Thyroid gland (tissue), 4 donors: ENCODE measurements at regions not wholly inside any gene's neighbourhood (a gene's known extent, or its start where the extent isn't known, plus 50 kb on each side); places are given as distances from the start of the nearest gene placed in this dataset.

Source experiments
- DNase-seq, 2 donors: peaks; one replicate each; pipeline ENCODE4 v3.0.0-alpha.2; 2019
- H3K27ac ChIP-seq, 3 donors: fragments of 200-600 bp; sonication (generic); 1 replicate in 2 of 3; 2 replicates in 1 of 3; pipeline ENCODE4 v1.5.1; 2016 to 2019; ENCODE audit warnings: mild to moderate bottlenecking in 1 of 3, moderate library complexity in 1 of 3
- H3K27me3 ChIP-seq: fragments of 200-600 bp; sonication (generic); one replicate; pipeline ENCODE4 v1.5.1; 2019
- H3K36me3 ChIP-seq, 2 donors: fragments of 200-600 bp; sonication (generic); one replicate each; pipeline ENCODE4 v1.5.1; 2016 to 2019
- H3K4me1 ChIP-seq, 2 donors: fragments of 200-600 bp; sonication (generic); one replicate each; pipeline ENCODE4 v1.5.1; 2017 to 2019
- H3K4me3 ChIP-seq, 3 donors: fragments of 200-600 bp; sonication (generic); replicated peaks in 1 of 3; 1 replicate in 2 of 3; 2 replicates in 1 of 3; pipeline ENCODE4 v1.5.1; 2016; ENCODE audit warnings: mild to moderate bottlenecking in 1 of 3
- H3K9me3 ChIP-seq: fragments of 200-600 bp; sonication (generic); one replicate; pipeline ENCODE4 v1.5.1; 2017
- POLR2A ChIP-seq, 2 donors: fragments of 450-650 bp; IDR thresholded peaks; one replicate each; pipeline ENCODE4 v1.6.1; 2017; ENCODE audit warnings: antibody characterized with exemption in 2 of 2, mild to moderate bottlenecking in 2 of 2, moderate library complexity in 1 of 2
- WGBS, 2 donors: methylation state at CpG; one replicate each; pipeline ENCODE4 v1.1.5; 2017; 5-methylcytosine and 5-hydroxymethylcytosine counted together
- intact Hi-C: fragments of 100-400 bp; cut with DNase I; formaldehyde crosslinking; loops from one replicate; pipeline ENCODE4 v1.15.1; 2023
- TF ChIP-seq, protein P1 (sequence below), 6 experiments: fragments of 200-600 bp in 3 of 6; fragments of 450-650 bp in 3 of 6; sonication (generic) in 3 of 6; IDR thresholded peaks; one replicate each; pipeline ENCODE4 v1.5.1; 2016 to 2019; ENCODE audit warnings: antibody characterized with exemption in 6 of 6, mild to moderate bottlenecking in 2 of 6, inconsistent platforms in 1 of 6, moderate library complexity in 1 of 6

DNA sequence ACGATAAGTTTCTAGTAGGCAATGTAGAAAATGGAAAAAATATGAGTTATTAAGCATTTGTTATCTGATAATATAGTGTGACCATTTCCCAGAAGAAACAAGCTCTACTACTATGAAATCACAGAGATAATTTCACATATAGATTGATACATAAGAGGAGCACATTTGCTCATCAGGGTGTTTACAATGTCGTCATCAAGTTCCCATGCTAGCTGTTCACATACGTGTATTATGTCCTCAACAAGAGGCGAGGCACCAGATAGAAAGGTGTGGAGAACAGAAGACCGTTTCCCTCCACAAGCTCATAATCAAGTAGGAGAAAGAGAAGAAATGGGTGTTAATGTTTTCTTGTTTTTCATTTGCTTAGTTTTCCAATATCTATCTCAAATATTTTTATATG is 326.1 kb upstream of the ARID1B start:
- no peak overlapping the region for H3K4me3 ChIP-seq
- no peak for TF ChIP-seq POLR2A (IDR thresholded peaks at IDR 0.05)
- TF ChIP-seq, protein P1, sequence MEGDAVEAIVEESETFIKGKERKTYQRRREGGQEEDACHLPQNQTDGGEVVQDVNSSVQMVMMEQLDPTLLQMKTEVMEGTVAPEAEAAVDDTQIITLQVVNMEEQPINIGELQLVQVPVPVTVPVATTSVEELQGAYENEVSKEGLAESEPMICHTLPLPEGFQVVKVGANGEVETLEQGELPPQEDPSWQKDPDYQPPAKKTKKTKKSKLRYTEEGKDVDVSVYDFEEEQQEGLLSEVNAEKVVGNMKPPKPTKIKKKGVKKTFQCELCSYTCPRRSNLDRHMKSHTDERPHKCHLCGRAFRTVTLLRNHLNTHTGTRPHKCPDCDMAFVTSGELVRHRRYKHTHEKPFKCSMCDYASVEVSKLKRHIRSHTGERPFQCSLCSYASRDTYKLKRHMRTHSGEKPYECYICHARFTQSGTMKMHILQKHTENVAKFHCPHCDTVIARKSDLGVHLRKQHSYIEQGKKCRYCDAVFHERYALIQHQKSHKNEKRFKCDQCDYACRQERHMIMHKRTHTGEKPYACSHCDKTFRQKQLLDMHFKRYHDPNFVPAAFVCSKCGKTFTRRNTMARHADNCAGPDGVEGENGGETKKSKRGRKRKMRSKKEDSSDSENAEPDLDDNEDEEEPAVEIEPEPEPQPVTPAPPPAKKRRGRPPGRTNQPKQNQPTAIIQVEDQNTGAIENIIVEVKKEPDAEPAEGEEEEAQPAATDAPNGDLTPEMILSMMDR (IDR thresholded peaks at IDR 0.05): no peak
- H3K27ac ChIP-seq: no peak overlapping the region
- 85 to 97% methylated on average over 5 of the region's 5 CpGs for WGBS, 2 donors
- peaks cover 6 to 8% of the 10 kb centered on the region in 2 donors for H3K4me1 ChIP-seq
- H3K36me3 ChIP-seq: no peaks in the 10 kb centered on the region
- DNase-seq: no peak
- H3K9me3 ChIP-seq: no peaks in the 10 kb centered on the region
- H3K27me3 ChIP-seq: no peaks in the 10 kb centered on the region
- intact Hi-C loops: no loop called here

DNA sequence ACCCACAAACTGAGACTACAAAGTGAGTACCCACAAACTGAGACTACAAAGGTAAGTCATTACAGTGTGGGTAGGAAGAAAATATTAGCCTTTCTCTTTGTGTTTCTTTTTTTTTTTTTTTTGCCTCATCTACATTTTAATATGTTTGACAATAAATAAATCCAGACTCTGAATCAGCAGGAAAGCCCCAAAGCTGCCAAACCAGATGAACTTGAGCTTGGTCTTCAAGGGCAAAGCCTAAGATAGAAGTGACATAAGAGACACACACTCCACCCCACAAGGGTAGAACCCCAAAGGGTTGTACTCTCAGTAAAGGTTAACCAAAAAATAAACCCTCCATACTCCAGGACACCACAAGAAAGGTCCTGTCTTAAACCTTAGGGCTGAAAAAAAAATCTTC is 326.8 kb upstream of the ARID1B start:
- DNase-seq: no peak
- Histone ChIP-seq H3K27ac (no peak overlapping the region), H3K9me3 (no peaks in the 10 kb centered on the region), H3K4me3 (no peak overlapping the region), H3K36me3 (no peaks in the 10 kb centered on the region), H3K4me1 (peaks cover 6 to 8% of the 10 kb centered on the region in 2 donors), H3K27me3 (no peaks in the 10 kb centered on the region)
- no peak for TF ChIP-seq POLR2A (IDR thresholded peaks at IDR 0.05)
- TF ChIP-seq, protein P1 (IDR thresholded peaks at IDR 0.05): no peak
- intact Hi-C loops: no loop called here

DNA sequence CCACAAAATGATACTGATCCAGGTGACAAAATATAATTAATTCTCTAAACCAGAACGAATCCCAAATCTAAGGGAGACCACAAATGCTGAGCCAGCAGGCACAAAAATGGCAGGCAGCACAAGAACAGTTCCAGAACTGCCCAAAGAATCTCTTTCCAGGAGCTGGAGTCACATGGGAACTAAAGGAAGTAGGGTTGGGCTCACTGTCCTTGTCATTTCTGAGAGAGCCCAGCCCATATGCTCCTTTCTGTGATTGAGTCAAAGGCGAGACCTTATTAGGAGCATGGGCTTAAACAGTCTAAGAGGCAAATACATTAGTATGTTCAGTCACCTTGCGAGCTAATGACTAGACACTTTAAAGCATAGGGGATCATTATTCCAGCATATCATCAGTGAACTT is 327.6 kb upstream of the ARID1B start:
- TF ChIP-seq, protein P1 (IDR thresholded peaks at IDR 0.05): no peak
- no peak for TF ChIP-seq POLR2A (IDR thresholded peaks at IDR 0.05)
- no peaks in the 10 kb centered on the region for H3K27me3 ChIP-seq
- no peaks in the 10 kb centered on the region for H3K9me3 ChIP-seq
- intact Hi-C loops: no loop called here
- peak overlapping the region in 2 of 3 donors; percentile 47 to 65 for H3K27ac ChIP-seq
- 89 to 93% methylated on average over 3 of the region's 3 CpGs for WGBS, 2 donors
- no peaks in the 10 kb centered on the region for H3K36me3 ChIP-seq
- no peak overlapping the region for H3K4me3 ChIP-seq
- DNase-seq: no peak
- peaks cover 6 to 8% of the 10 kb centered on the region in 2 donors for H3K4me1 ChIP-seq

DNA sequence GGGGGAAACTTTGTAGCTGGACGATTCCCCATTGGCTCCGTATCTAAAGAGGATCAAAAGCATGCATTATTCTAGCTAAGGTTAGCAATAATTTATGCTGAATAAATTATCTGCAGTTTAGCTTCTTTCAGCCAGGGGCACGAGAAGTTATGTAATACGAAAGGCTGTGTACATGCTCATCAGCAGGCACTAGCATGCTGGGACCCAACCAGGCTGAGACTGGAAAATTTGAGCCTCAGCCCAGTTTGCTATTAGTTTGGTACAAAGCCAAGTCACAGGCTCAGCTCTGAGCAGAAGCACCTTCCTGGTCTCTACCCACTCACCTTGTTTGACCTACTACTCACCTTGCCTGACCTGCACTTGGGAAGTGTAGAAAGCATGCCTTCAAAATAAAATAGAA is 328.1 kb upstream of the ARID1B start:
- 59 to 62% methylated on average over 4 of the region's 4 CpGs for WGBS, 2 donors
- Histone ChIP-seq H3K27me3 (no peaks in the 10 kb centered on the region), H3K36me3 (no peaks in the 10 kb centered on the region), H3K9me3 (no peaks in the 10 kb centered on the region), H3K4me3 (no peak overlapping the region), H3K4me1 (peaks cover 6 to 8% of the 10 kb centered on the region in 2 donors), H3K27ac (peak overlapping the region in 1 of 3 donors; percentile 65)
- TF ChIP-seq POLR2A (IDR thresholded peaks at IDR 0.05): no peak
- TF ChIP-seq, protein P1 (IDR thresholded peaks at IDR 0.05): peak in 4 of 6 experiments; percentile 27 to 54 (median 34)
- intact Hi-C loops: no loop called here
- peak; percentile 74 to 75 for DNase-seq

DNA sequence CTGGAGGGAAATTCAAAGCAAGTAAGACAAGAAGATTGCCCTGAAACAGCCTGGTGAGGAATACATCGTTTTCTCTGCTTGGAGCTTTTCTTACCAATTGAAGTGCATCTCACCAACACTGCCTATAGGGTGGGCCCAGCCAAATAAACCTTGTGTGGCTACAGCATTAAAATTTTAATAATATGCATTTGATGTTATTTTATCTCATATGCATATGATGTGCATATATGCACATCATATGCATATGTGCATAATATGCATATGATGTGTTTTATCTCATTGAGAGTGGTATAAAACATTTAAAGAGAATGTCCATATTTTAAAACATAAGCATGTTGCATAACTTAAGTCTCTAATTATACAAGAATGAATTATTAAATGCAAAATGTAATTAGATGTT is 328.6 kb upstream of the ARID1B start:
- Histone ChIP-seq H3K27ac (no peak overlapping the region), H3K4me1 (peaks cover 6 to 8% of the 10 kb centered on the region in 2 donors), H3K9me3 (no peaks in the 10 kb centered on the region), H3K4me3 (no peak overlapping the region), H3K27me3 (no peaks in the 10 kb centered on the region), H3K36me3 (no peaks in the 10 kb centered on the region)
- 92 to 93% methylated on average over 1 of the region's 1 CpG for WGBS, 2 donors
- DNase-seq: no peak
- TF ChIP-seq, protein P1 (IDR thresholded peaks at IDR 0.05): no peak
- TF ChIP-seq POLR2A (IDR thresholded peaks at IDR 0.05): no peak
- intact Hi-C loops: no loop called here
